ENCODE measurements at regions not wholly inside any gene's neighbourhood (a gene's known extent, or its start where the extent isn't known, plus 50 kb on each side); places are given as distances from the start of the nearest gene placed in this dataset.

DNA sequence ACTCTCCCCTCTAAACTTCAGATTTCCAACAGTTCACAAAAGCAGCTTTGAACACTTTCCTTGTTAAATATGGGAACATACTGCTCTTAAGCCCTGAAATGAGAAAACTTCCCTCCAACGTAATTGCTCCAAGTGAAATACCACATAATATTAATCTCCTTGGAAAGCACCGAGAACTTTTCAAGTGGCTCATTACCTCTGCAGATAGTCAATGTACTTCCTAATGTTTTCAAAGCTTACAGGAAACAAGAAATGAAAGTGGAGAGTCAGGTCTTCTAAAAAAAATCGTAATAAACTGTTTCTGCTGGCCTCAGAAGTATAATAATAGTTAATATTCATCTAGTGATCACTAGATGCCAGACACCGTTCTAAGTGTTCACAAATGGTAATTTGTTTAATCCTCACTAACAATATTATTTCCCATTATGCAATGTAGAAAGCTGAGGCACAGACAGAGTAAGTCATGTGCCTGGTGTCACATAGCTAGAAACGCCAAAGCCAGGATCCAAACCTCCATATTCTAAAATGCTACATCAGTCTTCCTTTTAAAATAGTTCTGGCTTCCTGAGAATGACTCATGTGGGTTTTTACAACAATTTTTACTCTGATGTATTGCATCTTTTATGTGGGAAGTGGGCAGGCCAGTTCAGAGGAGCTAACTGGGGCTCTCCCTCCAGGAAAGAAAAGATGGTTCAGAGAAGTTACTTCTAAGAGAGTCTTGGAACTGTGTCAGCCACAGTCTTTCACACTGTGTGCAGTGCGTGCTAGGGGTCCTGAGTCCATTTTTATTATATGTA, 177.2 kb downstream of the PLPPR4 start:
- TF ChIP-seq, protein P1, sequence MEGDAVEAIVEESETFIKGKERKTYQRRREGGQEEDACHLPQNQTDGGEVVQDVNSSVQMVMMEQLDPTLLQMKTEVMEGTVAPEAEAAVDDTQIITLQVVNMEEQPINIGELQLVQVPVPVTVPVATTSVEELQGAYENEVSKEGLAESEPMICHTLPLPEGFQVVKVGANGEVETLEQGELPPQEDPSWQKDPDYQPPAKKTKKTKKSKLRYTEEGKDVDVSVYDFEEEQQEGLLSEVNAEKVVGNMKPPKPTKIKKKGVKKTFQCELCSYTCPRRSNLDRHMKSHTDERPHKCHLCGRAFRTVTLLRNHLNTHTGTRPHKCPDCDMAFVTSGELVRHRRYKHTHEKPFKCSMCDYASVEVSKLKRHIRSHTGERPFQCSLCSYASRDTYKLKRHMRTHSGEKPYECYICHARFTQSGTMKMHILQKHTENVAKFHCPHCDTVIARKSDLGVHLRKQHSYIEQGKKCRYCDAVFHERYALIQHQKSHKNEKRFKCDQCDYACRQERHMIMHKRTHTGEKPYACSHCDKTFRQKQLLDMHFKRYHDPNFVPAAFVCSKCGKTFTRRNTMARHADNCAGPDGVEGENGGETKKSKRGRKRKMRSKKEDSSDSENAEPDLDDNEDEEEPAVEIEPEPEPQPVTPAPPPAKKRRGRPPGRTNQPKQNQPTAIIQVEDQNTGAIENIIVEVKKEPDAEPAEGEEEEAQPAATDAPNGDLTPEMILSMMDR (IDR thresholded peaks at IDR 0.05), result no peak
- no peak for TF ChIP-seq POLR2A (IDR thresholded peaks at IDR 0.05)

All from right lobe of liver (tissue), 4 donors.